ENCODE measurements at regions not wholly inside any gene's neighbourhood (a gene's known extent, or its start where the extent isn't known, plus 50 kb on each side); places are given as distances from the start of the nearest gene placed in this dataset.

- DNase-seq (ENCODE audit: low spot score in 2 of 2) (no peak), ATAC-seq (replicated peaks; ENCODE audit: extremely low read depth, poor library complexity, severe bottlenecking) (no peak)
- no peak overlapping the region for H3K27ac Mint-ChIP-seq (ENCODE audit: low read depth)
- H3K36me3 Mint-ChIP-seq (ENCODE audit: insufficient read depth): no peaks in the 10 kb centered on the region
- H3K9me3 Mint-ChIP-seq: no peaks in the 10 kb centered on the region
- peaks cover 43% of the 10 kb centered on the region for H3K27me3 Mint-ChIP-seq
- no peaks in the 10 kb centered on the region for H3K4me1 Mint-ChIP-seq
- no peak overlapping the region for H3K4me3 Mint-ChIP-seq
Observed at GRCh38 chr20:23289249-23289648, 61.3 kb upstream of the NXT1 start.

GRCh38 chr20:23287354-23288190 is 63.0 kb upstream of the NXT1 start:
- H3K27me3 Mint-ChIP-seq: peaks cover 60% of the 10 kb centered on the region

GRCh38 chr20:23286346-23286745 is 64.2 kb upstream of the NXT1 start:
- Mint-ChIP-seq H3K4me3 (no peak overlapping the region), H3K27me3 (peaks cover 71% of the 10 kb centered on the region), H3K4me1 (no peaks in the 10 kb centered on the region), H3K27ac (ENCODE audit: low read depth) (no peak overlapping the region), H3K9me3 (no peaks in the 10 kb centered on the region), H3K36me3 (ENCODE audit: insufficient read depth) (no peaks in the 10 kb centered on the region)
- ATAC-seq (replicated peaks; ENCODE audit: extremely low read depth, poor library complexity, severe bottlenecking) (no peak), DNase-seq (ENCODE audit: low spot score in 2 of 2) (no peak)

More at GRCh38 chr20:23287354-23288190, 63.0 kb upstream of the NXT1 start:
- H3K27ac Mint-ChIP-seq (ENCODE audit: low read depth): no peak overlapping the region
- no peaks in the 10 kb centered on the region for H3K36me3 Mint-ChIP-seq (ENCODE audit: insufficient read depth)
- H3K4me1 Mint-ChIP-seq: no peaks in the 10 kb centered on the region
- H3K9me3 Mint-ChIP-seq: no peaks in the 10 kb centered on the region
- DNase-seq (ENCODE audit: low spot score in 2 of 2) (no peak), ATAC-seq (replicated peaks; ENCODE audit: extremely low read depth, poor library complexity, severe bottlenecking) (no peak)
- no peak overlapping the region for H3K4me3 Mint-ChIP-seq

GRCh38 chr20:23285536-23285935 is 65.1 kb upstream of the NXT1 start:
- DNase-seq (ENCODE audit: low spot score in 2 of 2) (no peak), ATAC-seq (replicated peaks; ENCODE audit: extremely low read depth, poor library complexity, severe bottlenecking) (no peak)
- no peaks in the 10 kb centered on the region for H3K9me3 Mint-ChIP-seq
- no peaks in the 10 kb centered on the region for H3K36me3 Mint-ChIP-seq (ENCODE audit: insufficient read depth)
- H3K27ac Mint-ChIP-seq (ENCODE audit: low read depth): no peak overlapping the region
- no peak overlapping the region for H3K4me3 Mint-ChIP-seq
- H3K4me1 Mint-ChIP-seq: no peaks in the 10 kb centered on the region
- H3K27me3 Mint-ChIP-seq: peaks cover 64% of the 10 kb centered on the region

- DNase-seq (ENCODE audit: low spot score in 2 of 2): no peak
- ATAC-seq (replicated peaks; ENCODE audit: extremely low read depth, poor library complexity, severe bottlenecking): no peak
- Mint-ChIP-seq H3K36me3 (ENCODE audit: insufficient read depth) (no peaks in the 10 kb centered on the region), H3K27ac (ENCODE audit: low read depth) (no peak overlapping the region), H3K4me3 (no peak overlapping the region), H3K27me3 (peaks cover 56% of the 10 kb centered on the region), H3K4me1 (no peaks in the 10 kb centered on the region), H3K9me3 (no peaks in the 10 kb centered on the region)
Observed at GRCh38 chr20:23284009-23284408, 66.6 kb upstream of the NXT1 start.

- no peak for ATAC-seq (replicated peaks; ENCODE audit: extremely low read depth, poor library complexity, severe bottlenecking)
- Mint-ChIP-seq H3K9me3 (no peaks in the 10 kb centered on the region), H3K36me3 (ENCODE audit: insufficient read depth) (no peaks in the 10 kb centered on the region), H3K4me1 (no peaks in the 10 kb centered on the region), H3K27ac (ENCODE audit: low read depth) (no peak overlapping the region), H3K27me3 (peaks cover 49% of the 10 kb centered on the region), H3K4me3 (no peak overlapping the region)
- no peak for DNase-seq (ENCODE audit: low spot score in 2 of 2)
Observed at GRCh38 chr20:23283096-23283850, 67.3 kb upstream of the NXT1 start.

GRCh38 chr20:23282546-23282945 is 68.0 kb upstream of the NXT1 start:
- Mint-ChIP-seq H3K27ac (ENCODE audit: low read depth) (no peak overlapping the region), H3K4me3 (no peak overlapping the region), H3K4me1 (no peaks in the 10 kb centered on the region), H3K27me3 (peaks cover 48% of the 10 kb centered on the region), H3K36me3 (ENCODE audit: insufficient read depth) (no peaks in the 10 kb centered on the region), H3K9me3 (no peaks in the 10 kb centered on the region)
- ATAC-seq (replicated peaks; ENCODE audit: extremely low read depth, poor library complexity, severe bottlenecking) (no peak), DNase-seq (ENCODE audit: low spot score in 2 of 2) (no peak)

GRCh38 chr20:23282111-23282510 is 68.5 kb upstream of the NXT1 start:
- H3K9me3 Mint-ChIP-seq: no peaks in the 10 kb centered on the region
- DNase-seq (ENCODE audit: low spot score in 2 of 2): no peak
- H3K4me1 Mint-ChIP-seq: no peaks in the 10 kb centered on the region
- no peak overlapping the region for H3K27ac Mint-ChIP-seq (ENCODE audit: low read depth)
- ATAC-seq (replicated peaks; ENCODE audit: extremely low read depth, poor library complexity, severe bottlenecking): no peak
- H3K4me3 Mint-ChIP-seq: no peak overlapping the region
- H3K27me3 Mint-ChIP-seq: peaks cover 45% of the 10 kb centered on the region
- H3K36me3 Mint-ChIP-seq (ENCODE audit: insufficient read depth): no peaks in the 10 kb centered on the region

- Mint-ChIP-seq H3K27me3 (peaks cover 34% of the 10 kb centered on the region), H3K27ac (ENCODE audit: low read depth) (no peak overlapping the region), H3K4me3 (no peak overlapping the region), H3K9me3 (no peaks in the 10 kb centered on the region), H3K4me1 (no peaks in the 10 kb centered on the region), H3K36me3 (ENCODE audit: insufficient read depth) (no peaks in the 10 kb centered on the region)
- ATAC-seq (replicated peaks; ENCODE audit: extremely low read depth, poor library complexity, severe bottlenecking) (no peak), DNase-seq (ENCODE audit: low spot score in 2 of 2) (no peak)
Observed at GRCh38 chr20:23279836-23280235, 70.8 kb upstream of the NXT1 start.

- Mint-ChIP-seq H3K9me3 (no peaks in the 10 kb centered on the region), H3K27me3 (peaks cover 18% of the 10 kb centered on the region), H3K27ac (ENCODE audit: low read depth) (no peak overlapping the region), H3K36me3 (ENCODE audit: insufficient read depth) (no peaks in the 10 kb centered on the region), H3K4me1 (no peaks in the 10 kb centered on the region), H3K4me3 (no peak overlapping the region)
- no peak for ATAC-seq (replicated peaks; ENCODE audit: extremely low read depth, poor library complexity, severe bottlenecking)
- DNase-seq (ENCODE audit: low spot score in 2 of 2): no peak
Observed at GRCh38 chr20:23278172-23278571, 72.4 kb upstream of the NXT1 start.

GRCh38 chr20:23277316-23277715 is 73.3 kb upstream of the NXT1 start:
- ATAC-seq (replicated peaks; ENCODE audit: extremely low read depth, poor library complexity, severe bottlenecking): no peak
- Mint-ChIP-seq H3K36me3 (ENCODE audit: insufficient read depth) (no peaks in the 10 kb centered on the region), H3K27me3 (peaks cover 18% of the 10 kb centered on the region), H3K9me3 (no peaks in the 10 kb centered on the region), H3K27ac (ENCODE audit: low read depth) (no peak overlapping the region), H3K4me1 (no peaks in the 10 kb centered on the region), H3K4me3 (no peak overlapping the region)
- no peak for DNase-seq (ENCODE audit: low spot score in 2 of 2)

GRCh38 chr20:23273776-23274175 is 76.8 kb upstream of the NXT1 start:
- peaks cover 21% of the 10 kb centered on the region for H3K27me3 Mint-ChIP-seq
- no peaks in the 10 kb centered on the region for H3K4me1 Mint-ChIP-seq
- no peaks in the 10 kb centered on the region for H3K9me3 Mint-ChIP-seq
- DNase-seq (ENCODE audit: low spot score in 2 of 2): no peak
- no peaks in the 10 kb centered on the region for H3K36me3 Mint-ChIP-seq (ENCODE audit: insufficient read depth)
- ATAC-seq (replicated peaks; ENCODE audit: extremely low read depth, poor library complexity, severe bottlenecking): no peak
- no peak overlapping the region for H3K27ac Mint-ChIP-seq (ENCODE audit: low read depth)
- H3K4me3 Mint-ChIP-seq: no peak overlapping the region
